ENCODE measurements at regions not wholly inside any gene's neighbourhood (a gene's known extent, or its start where the extent isn't known, plus 50 kb on each side); places are given as distances from the start of the nearest gene placed in this dataset.

DNA sequence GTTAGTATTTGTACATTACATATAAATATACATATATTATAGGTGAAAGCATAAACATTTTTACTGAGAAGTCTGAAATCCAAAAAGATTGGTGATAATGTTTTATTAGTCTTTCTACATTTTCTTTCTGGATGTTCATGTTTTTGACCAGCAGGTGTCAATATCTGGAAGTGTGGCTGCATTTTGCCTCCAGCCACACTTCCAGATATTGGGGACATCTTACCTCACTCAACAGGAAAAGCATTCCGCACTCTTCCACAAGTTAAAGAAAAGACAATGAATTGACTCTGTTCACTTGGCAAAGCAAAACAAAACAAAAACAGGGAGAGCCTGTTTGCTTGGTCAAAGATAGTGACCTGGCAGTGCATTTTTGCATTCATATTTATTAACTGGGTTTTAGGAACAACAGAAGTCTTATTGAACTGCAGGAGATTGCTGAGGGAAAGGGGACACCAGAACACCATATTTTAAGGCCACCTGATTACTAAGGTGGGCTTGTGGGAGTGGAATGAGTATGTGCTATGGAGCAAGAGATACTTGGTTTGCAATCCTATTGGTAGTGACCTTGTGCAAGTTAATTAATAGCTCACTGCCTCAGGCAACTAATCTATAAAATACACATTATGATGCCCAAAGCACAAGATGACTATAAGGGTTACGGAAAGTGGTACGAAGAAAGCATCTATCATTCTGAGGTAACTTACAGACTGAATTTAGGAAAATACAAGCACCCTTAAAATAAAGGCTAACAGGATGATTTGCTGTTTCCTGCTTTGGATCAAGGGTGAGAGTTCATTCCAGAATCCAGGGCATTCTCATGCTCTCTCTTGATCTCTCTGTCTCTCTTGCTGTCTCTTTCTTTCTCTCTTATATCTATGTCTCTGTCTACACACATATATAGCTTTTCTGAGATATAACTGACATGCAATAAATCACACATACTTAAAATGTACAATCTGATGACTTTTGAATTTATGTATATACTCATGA lies 389.9 kb upstream of the EMCN start:
- no peak for TF ChIP-seq POLR2A (IDR thresholded peaks at IDR 0.05; ENCODE audit: low read depth, low read length)
- no peak for TF ChIP-seq POLR2AphosphoS5 (IDR thresholded peaks at IDR 0.05; ENCODE audit: low read depth, low read length)
- no peak for TF ChIP-seq TAF1 (IDR thresholded peaks at IDR 0.05; ENCODE audit: borderline replicate concordance, low read depth, low read length)

Data from GM12892 (cell line).